Keratinocyte (primary cell): ENCODE measurements at regions not wholly inside any gene's neighbourhood (a gene's known extent, or its start where the extent isn't known, plus 50 kb on each side); places are given as distances from the start of the nearest gene placed in this dataset.

ENCODE experiments used
- EZH2 ChIP-seq: IDR thresholded peaks from one replicate; pipeline ENCODE4 v1.6.1; 2012; ENCODE audit warnings: inconsistent platforms, mild to moderate bottlenecking, low read length, moderate library complexity
- TF ChIP-seq, protein P1 (sequence below), 3 experiments: IDR thresholded peaks in 1 of 3; conservative IDR thresholded peaks in 1 of 3; optimal IDR thresholded peaks in 1 of 3; 2 replicates in 2 of 3; 3 replicates in 1 of 3; pipeline versions ENCODE3 to v1.5.1; 2011; ENCODE audit warnings: low read length in 3 of 3, mild to moderate bottlenecking in 3 of 3, moderate library complexity in 2 of 3, control low read depth in 1 of 3, inconsistent platforms in 1 of 3; ENCODE audit not compliant: insufficient read depth in 2 of 3; ENCODE audit errors: extremely low read depth in 1 of 3

DNA sequence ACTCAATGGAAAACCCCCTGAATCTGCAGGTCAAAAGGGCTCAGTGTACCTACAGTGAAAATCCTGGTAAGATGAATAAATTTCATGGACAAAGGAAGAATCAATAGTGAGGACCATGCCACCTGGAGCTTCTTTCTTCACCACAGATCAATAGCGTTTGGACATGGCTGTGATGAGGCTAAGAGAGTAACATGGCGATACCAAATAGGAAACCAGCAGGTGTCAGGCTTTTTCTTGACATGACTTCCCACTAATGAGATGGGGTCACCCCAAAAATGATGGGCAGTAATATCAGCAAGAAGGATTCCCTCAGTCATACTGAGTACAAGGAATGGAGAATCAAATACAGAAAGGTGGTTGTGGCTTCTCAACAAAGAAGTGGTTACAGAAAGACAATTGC is 208.5 kb upstream of the PLPPR1 start:
- TF ChIP-seq, protein P1, sequence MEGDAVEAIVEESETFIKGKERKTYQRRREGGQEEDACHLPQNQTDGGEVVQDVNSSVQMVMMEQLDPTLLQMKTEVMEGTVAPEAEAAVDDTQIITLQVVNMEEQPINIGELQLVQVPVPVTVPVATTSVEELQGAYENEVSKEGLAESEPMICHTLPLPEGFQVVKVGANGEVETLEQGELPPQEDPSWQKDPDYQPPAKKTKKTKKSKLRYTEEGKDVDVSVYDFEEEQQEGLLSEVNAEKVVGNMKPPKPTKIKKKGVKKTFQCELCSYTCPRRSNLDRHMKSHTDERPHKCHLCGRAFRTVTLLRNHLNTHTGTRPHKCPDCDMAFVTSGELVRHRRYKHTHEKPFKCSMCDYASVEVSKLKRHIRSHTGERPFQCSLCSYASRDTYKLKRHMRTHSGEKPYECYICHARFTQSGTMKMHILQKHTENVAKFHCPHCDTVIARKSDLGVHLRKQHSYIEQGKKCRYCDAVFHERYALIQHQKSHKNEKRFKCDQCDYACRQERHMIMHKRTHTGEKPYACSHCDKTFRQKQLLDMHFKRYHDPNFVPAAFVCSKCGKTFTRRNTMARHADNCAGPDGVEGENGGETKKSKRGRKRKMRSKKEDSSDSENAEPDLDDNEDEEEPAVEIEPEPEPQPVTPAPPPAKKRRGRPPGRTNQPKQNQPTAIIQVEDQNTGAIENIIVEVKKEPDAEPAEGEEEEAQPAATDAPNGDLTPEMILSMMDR (optimal IDR thresholded peaks at IDR 0.05 in 1 of 3, IDR thresholded peaks at IDR 0.05 in 1 of 3, conservative IDR thresholded peaks at IDR 0.05 in 1 of 3; ENCODE audit: extremely low read depth in 1 of 3, insufficient read depth in 2 of 3, low read length in 3 of 3), result no peak
- no peak for TF ChIP-seq EZH2
